ENCODE measurements at regions not wholly inside any gene's neighbourhood (a gene's known extent, or its start where the extent isn't known, plus 50 kb on each side); places are given as distances from the start of the nearest gene placed in this dataset.
A peak's percentile ranks its signal among the peaks of the same experiment; 100 is the strongest.

DNA sequence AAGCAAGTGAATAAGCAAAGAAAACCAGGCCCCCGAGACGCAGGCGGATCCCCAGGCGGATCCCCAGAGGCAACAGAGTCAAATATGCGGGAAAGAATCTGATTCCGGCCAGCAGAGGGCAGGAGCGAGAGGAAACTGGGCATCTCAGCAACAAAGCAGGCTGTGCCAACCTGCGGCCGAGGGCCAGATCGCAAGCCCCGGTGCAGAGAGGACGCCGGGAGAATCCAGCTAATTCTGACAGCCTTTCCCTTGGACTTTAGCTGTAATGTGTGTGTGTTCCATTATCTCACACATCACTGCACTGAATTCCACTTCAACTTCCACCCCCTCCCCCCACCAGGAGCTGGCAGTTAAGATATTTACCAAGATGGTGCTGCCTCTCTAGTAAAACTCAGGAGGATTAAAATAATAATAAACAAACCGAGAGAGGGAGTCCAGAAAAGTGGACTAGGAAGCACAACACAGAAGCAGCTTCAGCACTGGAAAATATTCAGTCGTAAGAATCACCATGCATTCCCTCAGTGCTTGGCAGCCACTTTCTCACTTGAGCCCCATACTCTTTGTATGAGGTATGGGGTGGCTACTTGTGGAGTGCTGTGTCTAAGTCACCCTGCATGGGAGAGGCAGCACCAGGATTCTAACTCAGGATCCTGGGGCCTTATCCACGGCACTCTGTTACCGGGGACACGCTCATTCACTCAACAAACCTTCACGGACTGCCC lies 66.2 kb upstream of the SNX9 start:
- DNase-seq = peak; percentile 78

- no peak for DNase-seq
These were observed 65.3 kb upstream of the SNX9 start for GRCh38 chr6:157757430-157758403.

GRCh38 chr6:157758516-157759023 lies 64.5 kb upstream of the SNX9 start:
- DNase-seq = no peak

- no peak for DNase-seq
These were observed 64.0 kb upstream of the SNX9 start for GRCh38 chr6:157759028-157759427.

- no peak for DNase-seq
These were observed 62.9 kb upstream of the SNX9 start for GRCh38 chr6:157760137-157760536.

GRCh38 chr6:157760589-157761330 lies 62.3 kb upstream of the SNX9 start:
- no peak for DNase-seq

DNA sequence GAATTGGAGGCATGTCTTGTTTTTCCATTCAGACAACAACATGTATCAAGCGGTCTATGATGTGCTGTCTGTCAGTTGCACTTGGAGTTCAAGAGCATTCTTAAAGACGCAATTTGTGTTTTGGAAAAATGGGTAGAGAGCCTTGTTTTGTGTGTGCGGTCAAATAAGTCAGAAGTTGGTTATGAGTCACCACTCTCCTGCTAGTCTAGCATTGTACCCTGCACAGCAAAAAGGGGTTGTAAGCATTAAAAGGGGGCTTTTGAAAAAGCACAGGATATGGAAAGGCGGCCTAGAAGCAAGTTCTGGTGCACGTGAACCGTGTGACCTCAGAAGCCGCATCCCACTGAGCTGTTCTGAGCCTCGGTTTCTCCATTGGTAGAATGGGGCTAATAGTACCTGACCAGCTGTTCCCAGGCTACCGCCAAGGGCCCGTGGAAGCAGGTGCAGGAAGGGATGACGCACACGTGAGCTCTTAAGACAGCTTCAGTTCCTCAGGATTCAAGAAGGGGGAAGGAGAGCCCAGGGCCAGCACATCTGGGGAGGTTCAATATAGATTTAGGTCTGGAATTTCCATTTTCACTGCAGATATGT lies 61.6 kb upstream of the SNX9 start:
- DNase-seq = no peak

GRCh38 chr6:157761926-157762325 lies 61.1 kb upstream of the SNX9 start:
- no peak for DNase-seq

DNA sequence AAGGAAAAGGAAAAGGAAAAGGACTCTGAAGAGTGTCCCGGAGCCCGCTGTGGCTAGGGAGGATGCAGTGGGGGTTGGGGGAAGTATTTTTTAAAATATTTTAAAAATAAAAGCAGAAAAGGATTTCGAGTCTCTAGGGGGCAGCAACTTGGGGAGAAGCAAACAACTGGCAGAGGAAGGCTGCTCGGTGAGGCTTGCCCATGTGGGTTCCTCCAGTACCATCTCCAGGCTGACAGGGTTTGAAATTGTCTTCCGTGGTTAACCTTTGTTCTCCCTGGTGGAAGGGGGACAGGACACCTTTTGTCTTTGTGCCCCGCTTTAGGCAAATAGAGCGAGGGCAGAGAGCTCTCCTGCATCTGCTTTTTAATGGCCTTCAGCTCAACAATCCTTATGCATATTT lies 60.4 kb upstream of the SNX9 start:
- DNase-seq = peak; percentile 64

GRCh38 chr6:157763129-157763903 lies 59.7 kb upstream of the SNX9 start:
- DNase-seq = peak; percentile 96

DNA sequence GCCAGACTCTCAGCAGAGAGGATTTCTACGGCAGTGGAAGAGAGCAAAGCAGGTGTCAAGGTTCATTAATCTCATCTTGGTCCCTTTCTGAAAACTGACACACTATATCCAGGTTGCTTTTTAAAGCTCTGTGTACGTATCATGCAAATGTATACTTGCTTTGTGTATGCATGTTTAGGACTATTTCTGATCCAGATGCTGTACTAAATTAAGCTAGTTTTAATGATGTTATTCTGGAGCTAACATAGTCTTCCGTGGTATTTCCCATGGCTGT lies 59.2 kb upstream of the SNX9 start:
- peak; percentile 96 for DNase-seq

DNA sequence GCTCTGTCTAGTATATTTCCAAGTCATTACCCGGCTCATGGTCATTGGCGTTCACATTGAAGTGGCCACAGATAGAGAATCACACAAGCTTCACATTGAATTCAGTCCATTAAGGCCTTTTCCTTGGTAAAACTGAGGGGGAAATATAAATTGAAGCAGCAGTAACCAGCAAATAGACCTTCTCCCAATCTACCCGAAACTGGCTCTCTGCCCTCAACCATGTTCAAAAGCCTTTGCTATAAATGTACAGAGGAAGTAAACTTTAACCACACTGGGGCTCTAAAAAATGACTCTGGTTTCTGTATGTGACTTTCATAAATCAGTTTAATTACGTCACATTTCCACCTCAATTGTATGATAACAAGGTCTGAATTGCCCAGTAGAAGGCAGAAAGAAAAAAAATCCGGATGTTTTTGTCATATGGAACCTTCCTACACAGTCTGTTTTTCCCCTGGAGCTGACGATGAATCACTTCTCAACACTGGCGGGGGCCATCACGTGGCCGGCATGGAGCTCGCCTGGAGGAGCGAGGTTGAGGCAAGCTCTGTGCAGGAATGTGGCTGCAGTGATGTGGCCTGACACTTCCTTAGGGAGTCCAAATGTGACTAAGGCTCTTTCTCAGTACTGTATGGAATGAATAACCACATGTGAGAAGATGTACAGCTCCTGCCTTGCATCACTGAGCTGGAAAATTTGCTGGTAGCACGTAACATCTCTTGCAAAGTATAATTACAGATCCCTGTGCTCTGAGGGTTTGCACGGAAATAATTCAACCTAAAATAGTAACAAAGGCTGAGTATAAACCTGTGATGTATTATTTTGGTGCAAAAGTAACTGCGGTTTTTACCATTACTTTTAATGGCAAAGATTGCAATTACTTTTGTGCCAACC lies 58.6 kb upstream of the SNX9 start:
- DNase-seq = peak; percentile 72

DNA sequence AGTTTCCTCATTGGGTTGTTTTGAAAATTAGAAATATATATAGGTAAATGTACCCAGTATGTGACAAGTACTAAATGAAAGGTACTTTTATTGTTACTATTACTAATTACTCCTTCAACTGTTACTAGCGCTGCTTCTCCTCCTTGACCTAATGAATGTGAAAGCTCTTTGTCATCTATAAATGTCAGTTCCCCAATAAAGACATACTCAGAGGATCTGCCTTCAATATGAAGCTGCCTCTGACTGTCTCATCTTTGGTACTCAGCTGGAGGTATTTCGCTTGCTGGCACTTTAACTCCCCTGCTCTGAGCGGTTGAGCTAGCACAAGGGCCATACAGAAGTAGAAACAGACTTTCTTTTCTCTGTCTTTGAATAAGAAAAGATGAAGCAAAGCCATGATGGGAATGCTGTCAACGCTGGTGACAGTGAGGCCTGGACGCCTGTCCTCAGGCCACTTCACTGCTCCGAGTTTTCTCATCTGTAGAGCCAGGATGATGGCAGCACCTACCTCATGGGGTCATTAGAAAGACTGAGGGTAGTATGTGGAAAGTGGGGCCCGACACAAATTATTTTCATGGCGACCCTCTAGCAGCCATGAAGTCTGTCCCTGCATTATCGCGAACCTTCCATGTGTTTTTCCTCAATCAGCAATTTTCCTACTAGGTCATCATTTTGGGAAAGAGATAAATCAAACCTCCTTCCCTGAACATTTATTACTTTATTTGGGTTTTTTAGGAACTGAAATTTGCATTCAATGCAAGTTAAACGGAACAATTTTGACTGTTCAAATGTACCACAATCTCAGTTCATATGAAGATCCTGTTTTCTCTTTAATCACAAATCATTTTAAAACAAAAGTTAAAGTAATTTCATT lies 55.9 kb upstream of the SNX9 start:
- DNase-seq = no peak

DNA sequence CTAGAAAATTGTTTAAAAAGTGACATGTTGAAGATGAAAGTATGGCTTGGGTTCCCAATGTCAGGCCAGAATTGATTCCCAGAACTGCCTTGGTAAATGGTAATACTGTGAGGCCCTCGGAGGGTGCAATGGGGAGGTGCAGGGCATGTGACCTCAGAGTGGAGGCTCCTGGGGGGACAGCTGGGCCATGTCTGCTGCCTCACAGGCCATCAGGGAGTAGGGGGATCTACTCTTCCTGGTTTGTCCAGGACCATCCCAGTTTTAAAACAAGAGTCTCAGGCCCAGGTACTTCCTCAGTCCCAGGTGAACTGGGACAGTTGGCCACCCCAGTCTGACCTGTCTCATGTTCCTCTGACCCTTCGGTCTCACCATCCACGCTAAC lies 55.3 kb upstream of the SNX9 start:
- no peak for DNase-seq

- DNase-seq = peak; percentile 69
These were observed 54.7 kb upstream of the SNX9 start for GRCh38 chr6:157768304-157768703.

GRCh38 chr6:157768863-157769551 lies 54.0 kb upstream of the SNX9 start:
- no peak for DNase-seq

DNA sequence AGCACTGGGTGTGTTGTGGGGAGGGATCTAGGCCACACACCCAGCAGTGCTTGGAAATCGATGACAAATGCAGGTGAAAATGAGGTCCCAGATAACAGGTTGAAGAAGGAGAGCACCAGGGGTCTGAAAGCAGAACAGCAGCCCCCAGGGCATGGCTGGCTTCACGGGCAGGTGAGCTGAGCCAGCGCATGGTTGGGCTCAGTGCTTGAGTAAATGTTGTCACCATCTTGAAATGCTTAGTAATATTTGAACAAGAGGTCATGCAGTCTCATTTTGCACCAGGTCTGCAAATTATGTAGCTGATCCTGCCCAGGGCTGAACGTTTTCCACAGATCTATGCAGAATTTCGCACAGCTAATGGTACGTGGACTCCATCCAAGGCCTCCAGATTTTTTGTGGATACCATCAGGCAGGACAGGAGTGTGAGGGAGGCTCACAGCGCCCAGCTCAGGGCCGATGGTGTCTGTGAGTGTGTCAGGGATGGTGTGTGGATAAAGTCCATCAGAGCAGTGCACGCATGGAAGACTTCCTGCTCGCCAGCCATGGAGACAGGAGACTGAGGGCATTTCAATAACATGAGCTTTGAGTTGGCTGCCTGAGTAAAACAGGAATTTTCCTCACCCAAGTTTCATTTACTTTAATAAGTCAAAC lies 53.1 kb upstream of the SNX9 start:
- no peak for DNase-seq

DNA sequence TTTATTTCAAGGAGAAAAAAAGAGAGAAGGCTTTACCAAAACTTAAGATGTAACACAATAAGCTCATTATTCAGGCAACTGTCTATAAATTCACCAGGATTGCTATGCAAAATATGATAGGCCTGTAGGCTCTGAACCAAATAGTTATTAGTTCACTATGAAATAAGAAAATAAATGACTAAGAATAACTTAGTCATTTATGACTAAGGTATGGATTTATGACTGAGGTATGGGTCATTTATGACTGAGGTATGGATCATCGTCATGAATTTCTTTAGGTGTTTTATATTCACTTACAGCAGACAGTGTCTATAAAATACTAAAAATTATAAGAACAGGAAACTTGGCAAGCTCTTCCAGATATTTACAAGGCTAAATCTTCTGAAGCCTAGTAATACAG lies 52.1 kb upstream of the SNX9 start:
- DNase-seq = no peak

DNA sequence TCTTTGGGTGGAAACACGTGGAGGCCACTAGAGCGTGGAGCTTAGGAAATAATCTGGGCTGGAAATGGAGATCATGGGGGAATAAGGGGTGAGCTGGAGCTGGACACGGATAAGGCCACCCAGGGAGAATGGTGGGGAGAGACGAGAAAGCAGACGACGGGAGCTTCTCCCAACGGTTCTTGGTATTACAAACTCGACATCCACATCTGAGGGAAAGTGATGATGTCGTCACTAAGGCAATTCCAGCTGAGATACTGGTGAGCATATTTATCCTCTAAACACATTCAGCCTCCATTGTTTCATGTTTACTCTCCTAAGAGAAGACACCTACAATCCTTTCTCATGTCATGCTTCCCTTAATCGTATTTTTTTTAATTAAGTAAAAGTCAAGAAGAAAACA lies 50.2 kb upstream of the SNX9 start:
- DNase-seq = no peak
